ENCODE measurements at regions not wholly inside any gene's neighbourhood (a gene's known extent, or its start where the extent isn't known, plus 50 kb on each side); places are given as distances from the start of the nearest gene placed in this dataset.

DNA sequence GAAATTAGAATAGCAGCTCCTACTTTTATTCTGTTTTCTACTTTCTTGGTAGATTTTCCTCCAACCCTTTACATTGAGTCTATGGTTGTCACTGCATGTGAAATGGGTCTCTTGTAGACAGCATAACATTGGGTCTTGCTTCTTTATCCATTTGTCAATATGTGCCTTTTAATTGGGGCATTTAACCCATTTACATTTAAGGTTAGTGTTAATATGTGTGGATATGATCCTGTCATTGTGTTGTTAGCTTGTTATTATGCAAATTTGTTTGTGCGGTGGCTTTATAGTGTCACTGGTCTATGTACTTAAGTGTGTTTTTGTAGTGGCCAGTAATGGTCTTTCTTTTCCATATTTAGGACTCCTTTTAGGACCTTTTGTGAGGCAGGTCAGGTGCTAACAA lies 276.9 kb upstream of the SPHKAP start:
- Histone ChIP-seq H3K27ac (replicated peaks) (no peak overlapping the region), H3K27me3 (ENCODE audit: insufficient read depth, poor library complexity, severe bottlenecking) (no peaks in the 10 kb centered on the region), H3K4me3 (replicated peaks; ENCODE audit: insufficient read depth, low read length) (no peak overlapping the region)
- TF ChIP-seq POLR2AphosphoS5 (IDR thresholded peaks at IDR 0.05; ENCODE audit: low read depth) (no peak), GABPA (IDR thresholded peaks at IDR 0.05; ENCODE audit: low read depth) (no peak), SPI1 (IDR thresholded peaks at IDR 0.05; ENCODE audit: borderline replicate concordance, low read depth) (no peak)
- TF ChIP-seq, protein P1, sequence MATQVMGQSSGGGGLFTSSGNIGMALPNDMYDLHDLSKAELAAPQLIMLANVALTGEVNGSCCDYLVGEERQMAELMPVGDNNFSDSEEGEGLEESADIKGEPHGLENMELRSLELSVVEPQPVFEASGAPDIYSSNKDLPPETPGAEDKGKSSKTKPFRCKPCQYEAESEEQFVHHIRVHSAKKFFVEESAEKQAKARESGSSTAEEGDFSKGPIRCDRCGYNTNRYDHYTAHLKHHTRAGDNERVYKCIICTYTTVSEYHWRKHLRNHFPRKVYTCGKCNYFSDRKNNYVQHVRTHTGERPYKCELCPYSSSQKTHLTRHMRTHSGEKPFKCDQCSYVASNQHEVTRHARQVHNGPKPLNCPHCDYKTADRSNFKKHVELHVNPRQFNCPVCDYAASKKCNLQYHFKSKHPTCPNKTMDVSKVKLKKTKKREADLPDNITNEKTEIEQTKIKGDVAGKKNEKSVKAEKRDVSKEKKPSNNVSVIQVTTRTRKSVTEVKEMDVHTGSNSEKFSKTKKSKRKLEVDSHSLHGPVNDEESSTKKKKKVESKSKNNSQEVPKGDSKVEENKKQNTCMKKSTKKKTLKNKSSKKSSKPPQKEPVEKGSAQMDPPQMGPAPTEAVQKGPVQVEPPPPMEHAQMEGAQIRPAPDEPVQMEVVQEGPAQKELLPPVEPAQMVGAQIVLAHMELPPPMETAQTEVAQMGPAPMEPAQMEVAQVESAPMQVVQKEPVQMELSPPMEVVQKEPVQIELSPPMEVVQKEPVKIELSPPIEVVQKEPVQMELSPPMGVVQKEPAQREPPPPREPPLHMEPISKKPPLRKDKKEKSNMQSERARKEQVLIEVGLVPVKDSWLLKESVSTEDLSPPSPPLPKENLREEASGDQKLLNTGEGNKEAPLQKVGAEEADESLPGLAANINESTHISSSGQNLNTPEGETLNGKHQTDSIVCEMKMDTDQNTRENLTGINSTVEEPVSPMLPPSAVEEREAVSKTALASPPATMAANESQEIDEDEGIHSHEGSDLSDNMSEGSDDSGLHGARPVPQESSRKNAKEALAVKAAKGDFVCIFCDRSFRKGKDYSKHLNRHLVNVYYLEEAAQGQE (IDR thresholded peaks at IDR 0.05; ENCODE audit: insufficient replicate concordance, low read depth) = no peak
- TF ChIP-seq, protein P2, sequence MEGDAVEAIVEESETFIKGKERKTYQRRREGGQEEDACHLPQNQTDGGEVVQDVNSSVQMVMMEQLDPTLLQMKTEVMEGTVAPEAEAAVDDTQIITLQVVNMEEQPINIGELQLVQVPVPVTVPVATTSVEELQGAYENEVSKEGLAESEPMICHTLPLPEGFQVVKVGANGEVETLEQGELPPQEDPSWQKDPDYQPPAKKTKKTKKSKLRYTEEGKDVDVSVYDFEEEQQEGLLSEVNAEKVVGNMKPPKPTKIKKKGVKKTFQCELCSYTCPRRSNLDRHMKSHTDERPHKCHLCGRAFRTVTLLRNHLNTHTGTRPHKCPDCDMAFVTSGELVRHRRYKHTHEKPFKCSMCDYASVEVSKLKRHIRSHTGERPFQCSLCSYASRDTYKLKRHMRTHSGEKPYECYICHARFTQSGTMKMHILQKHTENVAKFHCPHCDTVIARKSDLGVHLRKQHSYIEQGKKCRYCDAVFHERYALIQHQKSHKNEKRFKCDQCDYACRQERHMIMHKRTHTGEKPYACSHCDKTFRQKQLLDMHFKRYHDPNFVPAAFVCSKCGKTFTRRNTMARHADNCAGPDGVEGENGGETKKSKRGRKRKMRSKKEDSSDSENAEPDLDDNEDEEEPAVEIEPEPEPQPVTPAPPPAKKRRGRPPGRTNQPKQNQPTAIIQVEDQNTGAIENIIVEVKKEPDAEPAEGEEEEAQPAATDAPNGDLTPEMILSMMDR (IDR thresholded peaks at IDR 0.05; ENCODE audit: insufficient read depth, low read length) = no peak
- DNase-seq (ENCODE audit: low read depth in 1 of 2, low spot score in 1 of 2) = no peak

DNA sequence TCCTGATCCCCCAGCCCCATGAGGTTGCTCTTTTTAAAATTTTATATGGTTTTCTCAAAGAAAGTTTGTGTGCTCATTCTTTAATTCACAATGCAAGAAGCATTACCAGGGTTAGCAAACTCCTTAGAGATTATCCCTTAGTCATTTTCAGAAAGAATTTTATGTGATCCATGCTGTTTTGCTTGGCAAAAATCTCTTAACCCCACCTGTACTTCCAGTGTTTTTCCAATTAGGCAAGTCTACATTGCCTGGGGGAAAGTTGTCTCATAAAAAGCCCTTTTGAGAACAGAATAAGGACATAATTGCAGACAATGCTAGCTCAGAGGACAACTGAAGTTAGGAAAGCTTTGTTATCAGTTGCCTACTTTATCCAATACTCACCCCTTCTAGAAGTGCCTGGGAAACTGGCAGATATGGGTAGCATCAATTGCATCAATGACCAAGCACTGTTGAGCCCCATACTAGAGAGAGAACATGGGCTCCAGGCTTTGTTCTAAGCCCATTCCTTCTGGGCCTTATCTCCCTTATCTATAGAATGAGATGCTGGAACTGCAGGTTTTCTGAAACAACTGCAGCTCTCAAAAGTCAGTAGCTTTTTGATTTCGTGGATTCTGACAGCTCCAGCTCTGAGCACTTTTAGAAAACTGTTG lies 265.9 kb upstream of the SPHKAP start:
- Histone ChIP-seq H3K27me3 (ENCODE audit: insufficient read depth, poor library complexity, severe bottlenecking) (no peaks in the 10 kb centered on the region), H3K4me3 (replicated peaks; ENCODE audit: insufficient read depth, low read length) (no peak overlapping the region), H3K27ac (replicated peaks) (no peak overlapping the region)
- TF ChIP-seq SPI1 (IDR thresholded peaks at IDR 0.05; ENCODE audit: borderline replicate concordance, low read depth) = no peak
- no peak for DNase-seq (ENCODE audit: low read depth in 1 of 2, low spot score in 1 of 2)

DNA sequence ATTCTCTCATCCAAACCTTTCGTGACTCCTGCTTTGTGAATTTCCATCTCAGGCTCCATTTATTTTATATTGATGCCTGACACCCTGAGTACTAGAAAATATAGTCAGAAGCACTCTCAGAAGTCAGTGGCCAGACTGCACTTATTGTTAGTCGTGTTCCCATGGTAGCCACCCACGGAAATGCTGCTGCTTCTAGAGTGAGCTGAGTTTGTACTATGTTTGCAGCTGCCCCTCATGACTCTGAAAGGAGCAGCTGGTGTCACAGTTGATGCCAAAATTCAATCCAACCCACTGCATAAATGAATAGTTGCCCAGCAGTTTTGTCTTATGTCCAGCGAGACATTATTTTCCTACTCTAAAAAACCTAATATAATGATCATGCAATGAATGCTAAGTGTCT lies 265.2 kb upstream of the SPHKAP start:
- Histone ChIP-seq H3K27ac (replicated peaks) (no peak overlapping the region), H3K27me3 (ENCODE audit: insufficient read depth, poor library complexity, severe bottlenecking) (no peaks in the 10 kb centered on the region), H3K4me3 (replicated peaks; ENCODE audit: insufficient read depth, low read length) (no peak overlapping the region)
- TF ChIP-seq POLR2AphosphoS5 (IDR thresholded peaks at IDR 0.05; ENCODE audit: low read depth) (no peak), SPI1 (IDR thresholded peaks at IDR 0.05; ENCODE audit: borderline replicate concordance, low read depth) (no peak), GABPA (IDR thresholded peaks at IDR 0.05; ENCODE audit: low read depth) (no peak)
- TF ChIP-seq, protein P2 (IDR thresholded peaks at IDR 0.05; ENCODE audit: insufficient read depth, low read length) = no peak
- TF ChIP-seq, protein P1 (IDR thresholded peaks at IDR 0.05; ENCODE audit: insufficient replicate concordance, low read depth) = no peak
- no peak for DNase-seq (ENCODE audit: low read depth in 1 of 2, low spot score in 1 of 2)

DNA sequence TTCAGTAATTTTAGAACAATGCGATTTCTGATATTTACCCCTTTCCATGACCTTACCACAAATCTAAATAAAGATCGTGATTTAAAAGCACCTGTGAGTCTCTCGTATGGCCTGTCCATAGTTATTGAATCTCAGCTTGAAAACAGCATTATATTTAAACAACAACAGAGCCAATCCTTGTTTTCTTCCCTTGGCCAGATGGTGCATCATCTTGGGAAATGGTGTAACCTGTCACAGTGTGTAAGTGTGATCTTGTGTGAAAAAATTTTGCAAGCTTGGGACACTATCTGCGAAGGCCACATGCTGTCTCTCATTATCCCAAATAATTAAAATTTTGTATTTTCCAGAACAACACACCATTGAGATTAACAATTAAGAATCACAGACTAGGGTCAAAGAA lies 262.7 kb upstream of the SPHKAP start:
- DNase-seq (ENCODE audit: low read depth in 1 of 2, low spot score in 1 of 2) = no peak

More for the DNA sequence above, 262.7 kb upstream of the SPHKAP start:
- Histone ChIP-seq H3K4me3 (replicated peaks; ENCODE audit: insufficient read depth, low read length) (no peak overlapping the region), H3K27me3 (ENCODE audit: insufficient read depth, poor library complexity, severe bottlenecking) (no peaks in the 10 kb centered on the region), H3K27ac (replicated peaks) (no peak overlapping the region)
- TF ChIP-seq, protein P1 (IDR thresholded peaks at IDR 0.05; ENCODE audit: insufficient replicate concordance, low read depth) = no peak
- TF ChIP-seq POLR2AphosphoS5 (IDR thresholded peaks at IDR 0.05; ENCODE audit: low read depth) = no peak
- TF ChIP-seq SPI1 (IDR thresholded peaks at IDR 0.05; ENCODE audit: borderline replicate concordance, low read depth) = no peak
- TF ChIP-seq, protein P2 (IDR thresholded peaks at IDR 0.05; ENCODE audit: insufficient read depth, low read length) = no peak
- TF ChIP-seq GABPA (IDR thresholded peaks at IDR 0.05; ENCODE audit: low read depth) = no peak

Data from HL-60 (cell line).